ENCODE measurements at regions not wholly inside any gene's neighbourhood (a gene's known extent, or its start where the extent isn't known, plus 50 kb on each side); places are given as distances from the start of the nearest gene placed in this dataset.
A peak's percentile ranks its signal among the peaks of the same experiment; 100 is the strongest.

DNA sequence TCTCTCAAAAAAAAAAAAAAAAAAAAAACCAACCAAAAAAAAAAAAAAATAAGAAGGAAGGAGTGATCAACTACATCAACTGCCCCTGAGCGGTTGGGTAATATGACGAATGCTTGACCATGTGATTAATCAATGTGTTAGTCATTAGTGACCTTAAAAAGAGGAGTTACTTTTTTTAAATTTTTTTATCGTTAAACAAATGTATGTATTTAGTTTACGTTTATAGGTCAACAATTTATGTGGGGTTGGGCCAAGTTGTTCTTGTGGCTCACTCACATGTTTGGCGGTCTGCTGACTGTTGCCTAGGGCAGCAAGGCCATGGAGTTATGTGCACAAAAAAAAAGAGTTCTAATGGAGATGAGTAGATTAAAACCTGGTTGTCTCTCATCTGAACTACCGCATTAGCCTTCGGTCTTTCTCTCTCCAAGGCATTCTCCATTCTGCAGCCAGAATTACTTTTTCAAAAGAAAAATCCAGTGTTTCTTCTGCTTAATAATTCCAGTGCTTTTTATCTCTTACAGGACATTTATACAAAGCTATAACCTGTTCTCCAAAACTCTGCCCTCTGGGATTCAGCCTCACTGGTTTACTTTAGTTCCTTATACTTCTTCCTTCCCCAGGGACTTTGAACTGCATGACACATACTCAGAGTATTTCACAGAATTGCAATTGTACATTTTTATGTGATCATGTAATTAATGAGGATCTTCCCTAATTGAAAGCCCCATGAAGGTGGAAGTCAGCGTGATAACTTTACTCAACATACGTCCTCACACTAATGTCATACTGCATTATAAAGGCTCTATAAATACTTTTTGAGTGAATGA is 505.5 kb downstream of the ANKRD50 start:
- H3K4me3 ChIP-seq: no peak overlapping the region
- peak in 1 of 8 experiments; percentile 27 for ATAC-seq (replicated peaks in 6 of 8)
- in situ Hi-C loops (cut with MboI; ENCODE audit: low pct_unique_long_range_greater_than_20kb in 2 of 9, low sequenced_read_pairs in 9 of 9, unreplicated experiment in 9 of 9): no loop called here
- no peak overlapping the region for H3K27ac ChIP-seq
- H3K4me1 ChIP-seq (replicated peaks in 1 of 2): peaks cover 0 to 7% of the 10 kb centered on the region in 2 donors
- 70 to 97% (median 94%) methylated on average over 5 to 9 of the region's 9 CpGs for WGBS, 10 experiments

DNA sequence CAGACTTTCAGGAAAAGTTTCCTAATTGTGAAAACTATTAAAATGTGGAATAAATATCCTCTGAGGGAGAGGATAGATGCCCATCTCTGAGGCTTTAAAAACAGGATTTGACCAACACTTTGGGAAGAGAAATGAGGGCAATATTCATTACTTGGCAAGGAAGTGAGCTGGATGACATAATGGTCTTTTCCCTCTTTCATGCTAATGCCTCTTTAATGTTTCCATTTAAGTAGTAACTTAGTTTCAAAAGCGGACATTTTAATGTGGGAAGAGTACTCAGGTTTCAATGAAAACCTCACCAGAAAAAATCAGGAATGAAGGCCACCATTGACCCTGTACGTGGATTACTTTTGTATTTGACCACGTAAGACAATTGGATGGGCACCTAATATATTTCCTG is 503.3 kb downstream of the ANKRD50 start:
- 0 to 92% (median 79%) methylated on average over 1 to 3 of the region's 3 CpGs; no CpG with 5 or more reads in 1 of the 10 experiments for WGBS, 10 experiments
- ATAC-seq (replicated peaks in 6 of 8): peak in 1 of 8 experiments; percentile 56
- H3K4me3 ChIP-seq: no peak overlapping the region
- peaks cover 0 to 7% of the 10 kb centered on the region in 2 donors for H3K4me1 ChIP-seq (replicated peaks in 1 of 2)
- no peak overlapping the region for H3K27ac ChIP-seq
- in situ Hi-C loops (cut with MboI; ENCODE audit: low pct_unique_long_range_greater_than_20kb in 2 of 9, low sequenced_read_pairs in 9 of 9, unreplicated experiment in 9 of 9): no loop called here

- in situ Hi-C loops (cut with MboI; ENCODE audit: low pct_unique_long_range_greater_than_20kb in 2 of 9, low sequenced_read_pairs in 9 of 9, unreplicated experiment in 9 of 9): no loop called here
- whole genome bisulfite sequencing, 10 experiments: 32 to 100% (median 60%) methylated on average over 1 to 2 of the region's 2 CpGs; no CpG with 5 or more reads in 1 of the 10 experiments
- Histone ChIP-seq H3K4me3 (no peak overlapping the region), H3K4me1 (replicated peaks in 1 of 2) (peaks cover 0 to 7% of the 10 kb centered on the region in 2 donors), H3K27ac (no peak overlapping the region)
- peak in 5 of 8 experiments; percentile 32 to 69 (median 62) for ATAC-seq (replicated peaks in 6 of 8)
Measured at GRCh38 chr4:124209626-124210025, 502.9 kb downstream of the ANKRD50 start.

DNA sequence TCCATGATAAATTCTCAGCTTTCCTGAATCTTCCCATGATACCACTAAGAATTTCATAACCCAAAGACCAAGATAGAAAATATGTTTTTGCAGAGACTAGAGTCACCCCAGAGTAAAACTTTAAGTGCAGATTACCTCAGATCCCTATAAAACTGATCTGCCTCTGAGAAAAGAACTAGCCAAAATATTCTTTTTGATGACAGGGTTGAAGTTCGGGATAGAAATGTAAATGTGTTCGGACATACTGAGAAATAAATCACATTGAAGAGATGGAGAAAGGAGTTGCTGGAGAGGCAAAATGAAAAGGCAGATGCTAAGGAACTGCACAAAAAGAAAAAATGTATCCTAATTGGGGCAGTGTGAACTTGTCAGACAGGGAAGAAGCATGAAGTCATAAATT is 501.8 kb downstream of the ANKRD50 start:
- WGBS, 10 experiments: 33 to 100% (median 91%) methylated on average over 1 to 2 of the region's 2 CpGs
- Histone ChIP-seq H3K27ac (no peak overlapping the region), H3K4me3 (no peak overlapping the region), H3K4me1 (replicated peaks in 1 of 2) (peaks cover 0 to 7% of the 10 kb centered on the region in 2 donors)
- no peak for ATAC-seq (replicated peaks in 6 of 8)
- in situ Hi-C loops (cut with MboI; ENCODE audit: low pct_unique_long_range_greater_than_20kb in 2 of 9, low sequenced_read_pairs in 9 of 9, unreplicated experiment in 9 of 9): no loop called here

DNA sequence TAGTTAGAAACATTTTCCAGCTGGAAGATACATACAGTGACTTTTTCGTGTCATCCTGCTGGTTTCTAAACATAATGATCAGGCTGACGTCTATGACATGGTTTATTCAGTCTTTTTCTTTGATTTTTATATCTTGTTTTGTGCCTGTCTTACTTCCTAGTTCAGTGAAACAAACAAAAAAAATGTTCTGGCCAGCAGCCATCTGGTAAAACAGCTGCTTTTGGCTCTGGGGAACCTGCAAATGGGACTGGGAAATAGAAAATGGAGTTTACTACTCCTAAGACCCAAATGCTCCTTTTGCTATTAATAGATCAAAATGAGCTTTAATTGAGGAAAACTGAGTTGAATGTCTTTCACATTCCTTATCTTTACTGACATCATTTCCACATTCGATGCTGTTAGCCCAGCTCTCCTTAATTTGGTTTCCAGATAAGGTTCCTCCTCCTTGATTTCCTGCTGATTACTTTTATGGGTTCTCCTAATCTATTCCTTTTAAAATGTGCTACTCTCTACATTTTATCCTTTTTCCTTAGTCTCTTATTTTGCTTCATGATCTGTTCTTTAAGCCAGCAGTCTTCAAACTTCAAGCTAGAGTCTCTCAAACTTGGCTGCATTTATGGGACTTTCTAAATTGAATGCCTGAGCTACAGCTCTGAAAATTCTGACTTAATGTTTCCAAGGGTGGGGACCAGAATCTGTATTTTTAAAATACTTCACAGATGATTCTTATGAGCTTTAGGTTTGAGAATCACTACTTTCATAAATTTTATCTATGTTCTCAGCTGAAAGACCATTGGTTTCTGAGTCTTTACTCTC is 499.5 kb downstream of the ANKRD50 start:
- Histone ChIP-seq H3K4me1 (replicated peaks in 1 of 2) (peaks cover 0 to 7% of the 10 kb centered on the region in 2 donors), H3K27ac (no peak overlapping the region), H3K4me3 (no peak overlapping the region)
- in situ Hi-C loops (cut with MboI; ENCODE audit: low pct_unique_long_range_greater_than_20kb in 2 of 9, low sequenced_read_pairs in 9 of 9, unreplicated experiment in 9 of 9): no loop called here
- WGBS, 10 experiments: 0 to 92% (median 82%) methylated on average over 2 to 3 of the region's 3 CpGs
- peak in 1 of 8 experiments; percentile 30 for ATAC-seq (replicated peaks in 6 of 8)

DNA sequence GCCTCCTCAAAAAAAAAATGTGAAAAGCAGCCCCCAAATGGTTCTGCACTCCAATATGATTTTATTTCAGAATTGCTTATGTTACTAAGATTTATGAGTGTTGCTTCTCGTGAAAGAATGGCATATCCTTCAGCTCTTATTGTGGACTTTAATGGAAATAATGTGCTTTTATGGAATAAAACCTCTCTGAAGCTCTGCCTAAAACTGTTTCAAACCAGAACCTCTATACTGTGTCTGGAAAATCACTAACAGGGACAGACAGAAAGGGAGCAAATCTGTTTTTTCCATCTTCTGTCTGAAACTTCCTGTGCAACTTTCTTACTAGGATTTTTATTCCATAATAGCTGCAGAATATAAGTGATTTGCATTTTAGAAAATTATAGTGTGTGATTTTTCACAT is 493.1 kb downstream of the ANKRD50 start:
- no peak for ATAC-seq (replicated peaks in 6 of 8)
- in situ Hi-C loops (cut with MboI; ENCODE audit: low pct_unique_long_range_greater_than_20kb in 2 of 9, low sequenced_read_pairs in 9 of 9, unreplicated experiment in 9 of 9): no loop called here

GRCh38 chr4:124224256-124224655 is 488.3 kb downstream of the ANKRD50 start:
- in situ Hi-C loops (cut with MboI; ENCODE audit: low pct_unique_long_range_greater_than_20kb in 2 of 9, low sequenced_read_pairs in 9 of 9, unreplicated experiment in 9 of 9): no loop called here
- Histone ChIP-seq H3K4me3 (no peak overlapping the region), H3K4me1 (replicated peaks in 1 of 2) (no peaks in the 10 kb centered on the region), H3K27ac (no peak overlapping the region)
- no peak for ATAC-seq (replicated peaks in 6 of 8)
- 17 to 100% (median 90%) methylated on average over 1 of the region's 1 CpG; no CpG with 5 or more reads in 2 of the 10 experiments for WGBS, 10 experiments

More for the DNA sequence above, 493.1 kb downstream of the ANKRD50 start:
- Histone ChIP-seq H3K27ac (no peak overlapping the region), H3K4me3 (no peak overlapping the region), H3K4me1 (replicated peaks in 1 of 2) (no peaks in the 10 kb centered on the region)
- WGBS, 10 experiments: 0 to 100% (median 60%) methylated on average over 1 of the region's 1 CpG; no CpG with 5 or more reads in 1 of the 10 experiments

- Histone ChIP-seq H3K27ac (no peak overlapping the region), H3K4me3 (no peak overlapping the region), H3K4me1 (replicated peaks in 1 of 2) (no peaks in the 10 kb centered on the region)
- in situ Hi-C loops (cut with MboI; ENCODE audit: low pct_unique_long_range_greater_than_20kb in 2 of 9, low sequenced_read_pairs in 9 of 9, unreplicated experiment in 9 of 9): loop anchor here in 1 of 9 experiments (25.0 kb wide), 1 partner anchor 466 kb away; no protein-coding TSS in a partner anchor
- ATAC-seq (replicated peaks in 6 of 8): no peak
Measured at GRCh38 chr4:124227981-124228380, 484.6 kb downstream of the ANKRD50 start.

- Histone ChIP-seq H3K27ac (no peak overlapping the region), H3K4me1 (replicated peaks in 1 of 2) (no peaks in the 10 kb centered on the region), H3K4me3 (no peak overlapping the region)
- ATAC-seq (replicated peaks in 6 of 8): no peak
- in situ Hi-C loops (cut with MboI; ENCODE audit: low pct_unique_long_range_greater_than_20kb in 2 of 9, low sequenced_read_pairs in 9 of 9, unreplicated experiment in 9 of 9): loop anchor here in 1 of 9 experiments (25.0 kb wide), 1 partner anchor 468 kb away; no protein-coding TSS in a partner anchor
- 0 to 100% (median 50%) methylated on average over 1 to 2 of the region's 2 CpGs for WGBS, 10 experiments
Measured at GRCh38 chr4:124230268-124230667, 482.3 kb downstream of the ANKRD50 start.

GRCh38 chr4:124234771-124235170 is 477.8 kb downstream of the ANKRD50 start:
- in situ Hi-C loops (cut with MboI; ENCODE audit: low pct_unique_long_range_greater_than_20kb in 2 of 9, low sequenced_read_pairs in 9 of 9, unreplicated experiment in 9 of 9): loop anchor here in 1 of 9 experiments (25.0 kb wide), 1 partner anchor 472 kb away; no protein-coding TSS in a partner anchor
- 36 to 84% (median 62%) methylated on average over 1 to 2 of the region's 2 CpGs; no CpG with 5 or more reads in 2 of the 10 experiments for WGBS, 10 experiments
- no peak overlapping the region for H3K27ac ChIP-seq
- no peak overlapping the region for H3K4me3 ChIP-seq
- no peak for ATAC-seq (replicated peaks in 6 of 8)
- no peaks in the 10 kb centered on the region for H3K4me1 ChIP-seq (replicated peaks in 1 of 2)

GRCh38 chr4:124243671-124244366 is 468.7 kb downstream of the ANKRD50 start:
- WGBS, 10 experiments: 60 to 100% (median 86%) methylated on average over 1 to 2 of the region's 3 CpGs; no CpG with 5 or more reads in 5 of the 10 experiments
- no peak for ATAC-seq (replicated peaks in 6 of 8)

DNA sequence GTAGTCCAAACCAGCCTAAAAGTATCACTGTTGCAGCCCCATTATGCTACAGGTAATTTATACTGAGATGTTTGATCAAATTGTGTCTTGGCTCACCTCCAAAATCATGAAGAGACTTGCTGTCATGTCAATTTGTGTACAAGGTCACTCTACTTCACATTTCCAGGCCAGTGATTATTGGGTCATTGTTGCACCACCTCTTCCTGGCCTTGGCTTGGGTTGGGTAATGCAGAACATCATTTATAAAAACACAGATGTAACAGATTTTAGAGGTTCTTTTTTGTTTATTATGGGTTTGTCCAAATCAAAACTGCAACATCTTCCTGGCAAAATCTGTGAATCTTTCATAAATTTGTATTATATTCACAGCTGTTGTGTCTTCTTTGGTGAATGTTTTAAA is 459.5 kb downstream of the ANKRD50 start:
- in situ Hi-C loops (cut with MboI; ENCODE audit: low pct_unique_long_range_greater_than_20kb in 2 of 9, low sequenced_read_pairs in 9 of 9, unreplicated experiment in 9 of 9): loop anchor here in 1 of 9 experiments (25.0 kb wide), 1 partner anchor 866 kb away; the partner anchor contains the start of gene SPRY1
- no peak for ATAC-seq (replicated peaks in 6 of 8)

More at GRCh38 chr4:124243671-124244366, 468.7 kb downstream of the ANKRD50 start:
- in situ Hi-C loops (cut with MboI; ENCODE audit: low pct_unique_long_range_greater_than_20kb in 2 of 9, low sequenced_read_pairs in 9 of 9, unreplicated experiment in 9 of 9): loop anchor here in 1 of 9 experiments (25.0 kb wide), 1 partner anchor 482 kb away; no protein-coding TSS in a partner anchor
- H3K4me3 ChIP-seq: no peak overlapping the region
- H3K4me1 ChIP-seq (replicated peaks in 1 of 2): no peaks in the 10 kb centered on the region
- H3K27ac ChIP-seq: no peak overlapping the region

More for the DNA sequence above, 459.5 kb downstream of the ANKRD50 start:
- H3K4me1 ChIP-seq (replicated peaks in 1 of 2): no peaks in the 10 kb centered on the region
- H3K27ac ChIP-seq: no peak overlapping the region
- no peak overlapping the region for H3K4me3 ChIP-seq

Measured in motor neuron (in vitro differentiated cells).